NCI-H2171 (cell line): ENCODE measurements at regions not wholly inside any gene's neighbourhood (a gene's known extent, or its start where the extent isn't known, plus 50 kb on each side); places are given as distances from the start of the nearest gene placed in this dataset.
A peak's percentile ranks its signal among the peaks of the same experiment; 100 is the strongest.

Experiments used
- DNase-seq: peaks from one replicate; lab custom pipeline; 2025; lab: John Stamatoyannopoulos, UW

- DNase-seq = no peak
Observed at GRCh38 chr22:26732284-26732683, 74.9 kb downstream of the MIAT start.

- DNase-seq = no peak
Observed at GRCh38 chr22:26734339-26735018, 77.1 kb downstream of the MIAT start.

- DNase-seq = no peak
Observed at GRCh38 chr22:26735019-26735409, 77.6 kb downstream of the MIAT start.

- DNase-seq = no peak
Observed at GRCh38 chr22:26737262-26737661, 79.9 kb downstream of the MIAT start.

- no peak for DNase-seq
Observed at GRCh38 chr22:26740253-26740652, 82.9 kb downstream of the MIAT start.

GRCh38 chr22:26743149-26743548 is 85.8 kb downstream of the MIAT start:
- DNase-seq = no peak

- no peak for DNase-seq
Observed at GRCh38 chr22:26744892-26745808, 87.8 kb downstream of the MIAT start.

- DNase-seq = no peak
Observed at GRCh38 chr22:26746311-26746710, 88.9 kb downstream of the MIAT start.

- no peak for DNase-seq
Observed at GRCh38 chr22:26748845-26749244, 91.5 kb downstream of the MIAT start.

GRCh38 chr22:26751217-26751616 is 93.8 kb downstream of the MIAT start:
- no peak for DNase-seq

GRCh38 chr22:26753125-26753862 is 95.9 kb downstream of the MIAT start:
- DNase-seq = no peak

- DNase-seq = peak; percentile 63
Observed at GRCh38 chr22:26756675-26757293, 99.4 kb downstream of the MIAT start.

GRCh38 chr22:26757496-26757895 is 100.1 kb downstream of the MIAT start:
- DNase-seq = no peak

GRCh38 chr22:26762503-26763472 is 105.4 kb downstream of the MIAT start:
- DNase-seq = no peak

GRCh38 chr22:26763633-26764361 is 106.4 kb downstream of the MIAT start:
- DNase-seq = no peak

- no peak for DNase-seq
Observed at GRCh38 chr22:26766510-26767350, 109.3 kb downstream of the MIAT start.

GRCh38 chr22:26767351-26768155 is 110.2 kb downstream of the MIAT start:
- DNase-seq = no peak

GRCh38 chr22:26768156-26768515 is 110.7 kb downstream of the MIAT start:
- DNase-seq = no peak

- DNase-seq = no peak
Observed at GRCh38 chr22:26768952-26769351, 111.6 kb downstream of the MIAT start.
